Esophagus squamous epithelium (tissue), 4 donors: ENCODE measurements at regions not wholly inside any gene's neighbourhood (a gene's known extent, or its start where the extent isn't known, plus 50 kb on each side); places are given as distances from the start of the nearest gene placed in this dataset.

Experiments
- CTCF ChIP-seq, 6 experiments: fragments of 450-650 bp in 4 of 6; fragments of 200-600 bp in 2 of 6; sonication (generic) in 2 of 6; IDR thresholded peaks; one replicate each; pipeline ENCODE4 v1.5.1; 2016 to 2019; ENCODE audit warnings: antibody characterized with exemption in 6 of 6, mild to moderate bottlenecking in 4 of 6, moderate library complexity in 4 of 6
- POLR2A ChIP-seq, 4 donors: fragments of 450-650 bp; IDR thresholded peaks; one replicate each; pipeline ENCODE4 v1.6.1; 2017; ENCODE audit warnings: antibody characterized with exemption in 4 of 4, mild to moderate bottlenecking in 4 of 4, moderate library complexity in 3 of 4

- TF ChIP-seq POLR2A (IDR thresholded peaks at IDR 0.05) (no peak), CTCF (IDR thresholded peaks at IDR 0.05) (no peak)
These were observed 107.9 kb upstream of the FAT1 start for GRCh38 chr4:186831574-186831973.
